Thoracic aorta (tissue), 2 donors: ENCODE measurements at regions not wholly inside any gene's neighbourhood (a gene's known extent, or its start where the extent isn't known, plus 50 kb on each side); places are given as distances from the start of the nearest gene placed in this dataset.

ENCODE experiments used
- ATAC-seq: fragments of 150-250 bp; one replicate; pipeline ENCODE4 v1.8.0; 2017; ENCODE audit warnings: low read depth; ENCODE audit not compliant: insufficient number of reproducible peaks, low FRiP score
- DNase-seq: peaks from one replicate; pipeline ENCODE4 v3.0.0-alpha.2; 2020; ENCODE audit warnings: low spot score
- H3K27ac ChIP-seq, 2 donors: fragments of 200-600 bp; sonication (generic); 1 replicate in 1 of 2; 2 replicates in 1 of 2; pipeline ENCODE4 v1.5.1; 2016; ENCODE audit warnings: mild to moderate bottlenecking in 2 of 2, moderate library complexity in 2 of 2
- H3K27me3 ChIP-seq: fragments of 200-600 bp; sonication (generic); replicated peaks from 2 replicates; pipeline ENCODE4 v1.6.0; 2016; ENCODE audit warnings: mild to moderate bottlenecking; ENCODE audit not compliant: insufficient read depth
- H3K36me3 ChIP-seq: fragments of 200-600 bp; sonication (generic); one replicate; pipeline ENCODE4 v1.5.1; 2016
- H3K4me1 ChIP-seq, 2 donors: fragments of 200-600 bp; sonication (generic); 1 replicate in 1 of 2; 2 replicates in 1 of 2; pipeline versions ENCODE4 v1.5.1 to v1.6.0; 2016; ENCODE audit warnings: low read depth in 2 of 2, mild to moderate bottlenecking in 1 of 2; ENCODE audit not compliant: control insufficient read depth in 1 of 2
- H3K4me3 ChIP-seq: fragments of 200-600 bp; sonication (generic); 2 replicates; pipeline ENCODE4 v1.5.1; 2016; ENCODE audit warnings: mild to moderate bottlenecking
- H3K9me3 ChIP-seq: fragments of 200-600 bp; sonication (generic); 2 replicates; pipeline ENCODE4 v1.5.1; 2016
- TF ChIP-seq, protein P1 (sequence below): fragments of 200-600 bp; sonication (generic); IDR thresholded peaks from one replicate; pipeline ENCODE4 v1.5.1; 2019; ENCODE audit warnings: antibody characterized with exemption

DNA sequence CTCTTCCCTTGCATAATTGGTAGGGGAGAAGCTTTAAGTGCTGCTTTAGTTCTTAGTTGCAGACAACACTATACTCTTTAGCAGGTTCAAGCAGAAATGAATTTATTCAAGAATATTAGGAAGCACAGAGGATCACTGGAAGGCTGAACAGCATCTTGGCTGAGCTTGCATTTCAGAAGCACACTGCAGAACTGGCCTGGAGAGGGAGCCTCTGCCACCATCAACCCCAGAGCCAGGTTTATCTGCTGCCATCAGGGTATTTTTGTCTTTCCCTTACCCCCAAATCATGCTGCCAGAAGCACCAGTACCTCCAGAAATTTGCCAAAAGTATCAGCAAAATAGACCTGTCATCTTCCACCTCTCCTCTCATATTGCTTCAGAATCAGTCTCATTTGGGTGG is 440.7 kb downstream of the DMAC1 start:
- ATAC-seq (no peak), DNase-seq (no peak)
- no peaks in the 10 kb centered on the region for H3K27me3 ChIP-seq
- H3K4me1 ChIP-seq: no peaks in the 10 kb centered on the region
- TF ChIP-seq, protein P1, sequence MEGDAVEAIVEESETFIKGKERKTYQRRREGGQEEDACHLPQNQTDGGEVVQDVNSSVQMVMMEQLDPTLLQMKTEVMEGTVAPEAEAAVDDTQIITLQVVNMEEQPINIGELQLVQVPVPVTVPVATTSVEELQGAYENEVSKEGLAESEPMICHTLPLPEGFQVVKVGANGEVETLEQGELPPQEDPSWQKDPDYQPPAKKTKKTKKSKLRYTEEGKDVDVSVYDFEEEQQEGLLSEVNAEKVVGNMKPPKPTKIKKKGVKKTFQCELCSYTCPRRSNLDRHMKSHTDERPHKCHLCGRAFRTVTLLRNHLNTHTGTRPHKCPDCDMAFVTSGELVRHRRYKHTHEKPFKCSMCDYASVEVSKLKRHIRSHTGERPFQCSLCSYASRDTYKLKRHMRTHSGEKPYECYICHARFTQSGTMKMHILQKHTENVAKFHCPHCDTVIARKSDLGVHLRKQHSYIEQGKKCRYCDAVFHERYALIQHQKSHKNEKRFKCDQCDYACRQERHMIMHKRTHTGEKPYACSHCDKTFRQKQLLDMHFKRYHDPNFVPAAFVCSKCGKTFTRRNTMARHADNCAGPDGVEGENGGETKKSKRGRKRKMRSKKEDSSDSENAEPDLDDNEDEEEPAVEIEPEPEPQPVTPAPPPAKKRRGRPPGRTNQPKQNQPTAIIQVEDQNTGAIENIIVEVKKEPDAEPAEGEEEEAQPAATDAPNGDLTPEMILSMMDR: no peak
- H3K27ac ChIP-seq: no peak overlapping the region
- no peaks in the 10 kb centered on the region for H3K9me3 ChIP-seq
- H3K36me3 ChIP-seq: no peaks in the 10 kb centered on the region
- no peak overlapping the region for H3K4me3 ChIP-seq

DNA sequence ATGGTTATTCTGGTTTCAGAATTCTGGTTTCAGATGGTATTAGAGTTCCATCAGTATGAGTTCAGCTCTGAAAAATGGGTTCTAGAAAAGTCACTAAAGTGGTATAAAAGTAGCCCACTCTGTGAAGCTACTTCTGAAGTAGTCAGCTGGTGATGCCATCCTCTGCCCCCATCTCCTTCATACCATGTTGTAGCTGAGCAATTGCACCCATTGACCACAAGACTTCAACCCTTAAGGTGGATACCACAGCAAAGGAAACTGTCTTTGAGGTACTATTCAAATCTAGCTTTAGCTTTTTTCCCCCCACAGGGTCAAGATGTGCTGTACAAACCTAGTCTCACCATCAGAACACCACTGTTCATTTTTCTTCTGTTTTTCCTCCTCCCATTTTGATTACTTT is 444.9 kb downstream of the DMAC1 start:
- no peak for ATAC-seq

DNA sequence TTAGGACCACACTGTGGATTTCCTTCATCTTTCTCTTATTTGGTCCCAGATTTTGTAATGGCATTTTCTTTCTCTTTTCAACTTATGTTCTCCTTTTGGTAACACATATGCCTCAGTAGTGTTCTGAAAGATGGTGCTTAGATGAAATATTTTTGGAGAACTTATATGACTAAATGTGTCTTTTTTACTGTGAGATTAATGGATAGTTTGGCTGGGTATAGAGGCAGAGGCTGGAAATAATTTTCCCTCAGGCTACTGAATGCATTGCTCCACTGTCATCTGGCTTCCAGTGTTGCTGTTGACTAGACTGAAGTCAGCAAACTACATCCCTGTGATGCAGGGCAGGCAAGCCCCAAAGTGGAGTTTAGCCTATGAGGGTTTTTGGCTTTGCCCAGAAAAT is 450.9 kb downstream of the DMAC1 start:
- no peak for ATAC-seq
- H3K36me3 ChIP-seq: no peaks in the 10 kb centered on the region
- no peak for DNase-seq

More for the DNA sequence above, 444.9 kb downstream of the DMAC1 start:
- TF ChIP-seq, protein P1: no peak
- H3K27me3 ChIP-seq: no peaks in the 10 kb centered on the region
- no peaks in the 10 kb centered on the region for H3K36me3 ChIP-seq
- no peaks in the 10 kb centered on the region for H3K9me3 ChIP-seq
- H3K27ac ChIP-seq: no peak overlapping the region
- no peaks in the 10 kb centered on the region for H3K4me1 ChIP-seq
- no peak overlapping the region for H3K4me3 ChIP-seq
- DNase-seq: no peak

DNA sequence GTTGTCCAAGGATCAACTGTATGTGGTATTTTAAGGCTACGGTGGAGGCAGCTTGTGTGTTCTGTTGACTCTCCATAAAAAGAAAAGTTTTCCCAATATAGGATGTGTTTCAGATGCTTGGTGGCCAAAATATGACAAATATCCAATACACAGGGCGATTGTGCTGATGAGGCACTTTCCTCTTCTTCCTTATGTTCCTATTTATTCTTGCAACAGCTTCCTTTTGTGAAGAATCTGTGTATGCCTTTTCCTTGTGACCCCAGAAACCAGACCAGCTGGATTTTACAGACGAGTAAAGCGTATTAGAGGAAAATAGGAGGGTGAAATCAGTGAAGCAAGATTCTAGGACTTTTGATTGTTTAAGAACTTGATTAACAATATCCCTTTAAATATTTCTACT is 452.0 kb downstream of the DMAC1 start:
- peaks cover 8% of the 10 kb centered on the region for H3K9me3 ChIP-seq
- DNase-seq: no peak
- H3K36me3 ChIP-seq: no peaks in the 10 kb centered on the region
- no peak overlapping the region for H3K4me3 ChIP-seq
- no peak for ATAC-seq
- H3K27me3 ChIP-seq: no peaks in the 10 kb centered on the region
- TF ChIP-seq, protein P1: no peak
- H3K27ac ChIP-seq: no peak overlapping the region
- H3K4me1 ChIP-seq: no peaks in the 10 kb centered on the region

More for the DNA sequence above, 450.9 kb downstream of the DMAC1 start:
- H3K9me3 ChIP-seq: peaks cover 8% of the 10 kb centered on the region
- H3K4me3 ChIP-seq: no peak overlapping the region
- no peaks in the 10 kb centered on the region for H3K27me3 ChIP-seq
- TF ChIP-seq, protein P1: no peak
- no peak overlapping the region for H3K27ac ChIP-seq
- no peaks in the 10 kb centered on the region for H3K4me1 ChIP-seq

DNA sequence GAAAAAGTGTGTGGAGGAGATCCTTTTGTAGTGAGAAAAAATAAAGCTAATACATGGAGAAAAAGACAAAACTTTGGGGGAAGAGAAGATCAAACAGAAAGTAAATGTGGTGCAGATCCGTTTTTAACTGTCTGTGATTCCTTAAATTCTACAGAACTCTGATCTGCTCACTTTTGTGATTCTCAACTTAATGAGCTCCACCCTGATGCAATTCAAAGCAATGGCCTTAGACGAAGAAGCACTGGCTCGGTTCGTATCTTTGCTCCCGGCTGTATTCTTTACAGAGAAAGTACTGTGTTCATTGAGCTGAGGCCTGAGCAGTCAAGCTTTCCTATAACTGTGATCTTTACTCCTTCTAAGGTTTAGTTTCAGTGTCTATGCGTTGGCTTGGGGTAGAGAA is 453.4 kb downstream of the DMAC1 start:
- Histone ChIP-seq H3K9me3 (peaks cover 8% of the 10 kb centered on the region), H3K4me3 (no peak overlapping the region), H3K36me3 (no peaks in the 10 kb centered on the region), H3K4me1 (no peaks in the 10 kb centered on the region), H3K27me3 (no peaks in the 10 kb centered on the region), H3K27ac (no peak overlapping the region)
- ATAC-seq: no peak
- TF ChIP-seq, protein P1: no peak
- DNase-seq: no peak
